ENCODE measurements at regions not wholly inside any gene's neighbourhood (a gene's known extent, or its start where the extent isn't known, plus 50 kb on each side); places are given as distances from the start of the nearest gene placed in this dataset.

- peaks cover 51% of the 10 kb centered on the region for H3K27me3 ChIP-seq (ENCODE audit: low read depth, low read length)
- no peak overlapping the region for H2AFZ ChIP-seq (ENCODE audit: low read depth, low read length)
- no peaks in the 10 kb centered on the region for H3K4me1 ChIP-seq (ENCODE audit: low read length)
Observed at GRCh38 chr11:45590743-45591142, 74.7 kb downstream of the CHST1 start.

GRCh38 chr11:45585205-45585604, 80.2 kb downstream of the CHST1 start:
- Histone ChIP-seq H2AFZ (ENCODE audit: low read depth, low read length) (no peak overlapping the region), H3K4me2 (ENCODE audit: low read length) (no peak overlapping the region), H3K27me3 (ENCODE audit: low read depth, low read length) (peaks cover 56% of the 10 kb centered on the region), H3K36me3 (replicated peaks; ENCODE audit: low read depth, low read length) (no peaks in the 10 kb centered on the region), H3K4me3 (ENCODE audit: low read length) (no peak overlapping the region), H3K9me3 (ENCODE audit: insufficient read depth, low read length) (no peaks in the 10 kb centered on the region), H4K20me1 (ENCODE audit: insufficient read depth, low read length) (peaks cover 3% of the 10 kb centered on the region; the same call in 1 of the 2 replicates), H3K4me1 (ENCODE audit: low read length) (no peaks in the 10 kb centered on the region), H3K9ac (ENCODE audit: low read length) (no peak overlapping the region), H3K27ac (ENCODE audit: low read length) (no peak overlapping the region), H3K79me2 (ENCODE audit: low read length) (no peaks in the 10 kb centered on the region)
- TF ChIP-seq, protein P1, sequence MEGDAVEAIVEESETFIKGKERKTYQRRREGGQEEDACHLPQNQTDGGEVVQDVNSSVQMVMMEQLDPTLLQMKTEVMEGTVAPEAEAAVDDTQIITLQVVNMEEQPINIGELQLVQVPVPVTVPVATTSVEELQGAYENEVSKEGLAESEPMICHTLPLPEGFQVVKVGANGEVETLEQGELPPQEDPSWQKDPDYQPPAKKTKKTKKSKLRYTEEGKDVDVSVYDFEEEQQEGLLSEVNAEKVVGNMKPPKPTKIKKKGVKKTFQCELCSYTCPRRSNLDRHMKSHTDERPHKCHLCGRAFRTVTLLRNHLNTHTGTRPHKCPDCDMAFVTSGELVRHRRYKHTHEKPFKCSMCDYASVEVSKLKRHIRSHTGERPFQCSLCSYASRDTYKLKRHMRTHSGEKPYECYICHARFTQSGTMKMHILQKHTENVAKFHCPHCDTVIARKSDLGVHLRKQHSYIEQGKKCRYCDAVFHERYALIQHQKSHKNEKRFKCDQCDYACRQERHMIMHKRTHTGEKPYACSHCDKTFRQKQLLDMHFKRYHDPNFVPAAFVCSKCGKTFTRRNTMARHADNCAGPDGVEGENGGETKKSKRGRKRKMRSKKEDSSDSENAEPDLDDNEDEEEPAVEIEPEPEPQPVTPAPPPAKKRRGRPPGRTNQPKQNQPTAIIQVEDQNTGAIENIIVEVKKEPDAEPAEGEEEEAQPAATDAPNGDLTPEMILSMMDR (IDR thresholded peaks at IDR 0.05; ENCODE audit: low read depth, low read length): no peak
- no peak for TF ChIP-seq EZH2phosphoT487 (IDR thresholded peaks at IDR 0.05; ENCODE audit: low read depth)

More at GRCh38 chr11:45590743-45591142, 74.7 kb downstream of the CHST1 start:
- H3K9ac ChIP-seq (ENCODE audit: low read length): no peak overlapping the region
- H3K36me3 ChIP-seq (replicated peaks; ENCODE audit: low read depth, low read length): no peaks in the 10 kb centered on the region
- H3K4me3 ChIP-seq (ENCODE audit: low read length): no peak overlapping the region
- H3K27ac ChIP-seq (ENCODE audit: low read length): no peak overlapping the region
- H3K79me2 ChIP-seq (ENCODE audit: low read length): no peaks in the 10 kb centered on the region
- TF ChIP-seq, protein P1 (IDR thresholded peaks at IDR 0.05; ENCODE audit: low read depth, low read length): no peak
- TF ChIP-seq EZH2phosphoT487 (IDR thresholded peaks at IDR 0.05; ENCODE audit: low read depth): no peak
- no peak overlapping the region for H3K4me2 ChIP-seq (ENCODE audit: low read length)
- no peaks in the 10 kb centered on the region for H4K20me1 ChIP-seq (ENCODE audit: insufficient read depth, low read length)
- H3K9me3 ChIP-seq (ENCODE audit: insufficient read depth, low read length): no peaks in the 10 kb centered on the region

DNA sequence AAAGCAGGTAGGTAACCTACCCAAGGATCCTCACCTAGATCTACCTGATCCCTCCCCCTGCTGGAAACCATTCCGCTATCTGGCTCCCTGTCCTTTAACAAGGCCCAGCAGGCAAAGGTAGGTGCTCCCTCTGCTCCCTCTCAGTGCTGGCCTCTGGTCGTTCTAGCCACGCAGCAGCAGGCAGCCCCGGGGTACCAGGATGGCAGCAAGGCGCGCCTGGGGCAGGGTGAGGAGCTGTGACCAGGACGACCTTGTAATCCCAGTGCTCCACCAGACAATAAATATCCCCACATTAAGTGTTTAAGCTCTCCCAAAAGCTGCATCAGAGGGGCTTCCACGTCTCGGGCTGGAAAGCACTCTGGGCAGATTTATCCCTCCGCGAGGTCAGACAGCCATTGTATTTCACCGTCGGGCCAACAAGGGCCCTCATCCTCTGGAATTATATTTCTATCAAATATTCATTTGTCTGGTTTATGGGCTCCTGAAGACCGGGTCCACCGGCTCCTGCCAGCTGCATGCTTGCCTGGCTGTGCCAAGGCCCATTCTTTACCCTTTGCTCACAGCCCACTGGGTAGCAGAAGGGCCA, 81.3 kb downstream of the CHST1 start:
- no peaks in the 10 kb centered on the region for H3K36me3 ChIP-seq (replicated peaks; ENCODE audit: low read depth, low read length)
- no peaks in the 10 kb centered on the region for H3K79me2 ChIP-seq (ENCODE audit: low read length)
- peaks cover 61% of the 10 kb centered on the region for H3K27me3 ChIP-seq (ENCODE audit: low read depth, low read length)
- H3K9me3 ChIP-seq (ENCODE audit: insufficient read depth, low read length): no peaks in the 10 kb centered on the region
- no peak overlapping the region for H3K4me2 ChIP-seq (ENCODE audit: low read length)
- no peak overlapping the region for H3K9ac ChIP-seq (ENCODE audit: low read length)
- TF ChIP-seq, protein P1 (IDR thresholded peaks at IDR 0.05; ENCODE audit: low read depth, low read length): no peak
- TF ChIP-seq EZH2phosphoT487 (IDR thresholded peaks at IDR 0.05; ENCODE audit: low read depth): no peak
- no peak overlapping the region for H2AFZ ChIP-seq (ENCODE audit: low read depth, low read length)
- H3K4me1 ChIP-seq (ENCODE audit: low read length): no peaks in the 10 kb centered on the region
- no peak overlapping the region for H3K27ac ChIP-seq (ENCODE audit: low read length)
- no peak overlapping the region for H3K4me3 ChIP-seq (ENCODE audit: low read length)
- H4K20me1 ChIP-seq (ENCODE audit: insufficient read depth, low read length): peaks cover 3% of the 10 kb centered on the region; the same call in 1 of the 2 replicates

GRCh38 chr11:45580399-45580798, 85.0 kb downstream of the CHST1 start:
- Histone ChIP-seq H3K79me2 (ENCODE audit: low read length) (no peaks in the 10 kb centered on the region), H3K4me2 (ENCODE audit: low read length) (no peak overlapping the region), H4K20me1 (ENCODE audit: insufficient read depth, low read length) (peaks cover 3% of the 10 kb centered on the region; the same call in 1 of the 2 replicates), H3K9me3 (ENCODE audit: insufficient read depth, low read length) (no peaks in the 10 kb centered on the region), H3K9ac (ENCODE audit: low read length) (no peak overlapping the region), H3K27me3 (ENCODE audit: low read depth, low read length) (peaks cover 52% of the 10 kb centered on the region), H3K4me3 (ENCODE audit: low read length) (no peak overlapping the region), H2AFZ (ENCODE audit: low read depth, low read length) (no peak overlapping the region), H3K36me3 (replicated peaks; ENCODE audit: low read depth, low read length) (no peaks in the 10 kb centered on the region), H3K4me1 (ENCODE audit: low read length) (no peaks in the 10 kb centered on the region), H3K27ac (ENCODE audit: low read length) (no peak overlapping the region)
- no peak for TF ChIP-seq EZH2phosphoT487 (IDR thresholded peaks at IDR 0.05; ENCODE audit: low read depth)
- TF ChIP-seq, protein P1 (IDR thresholded peaks at IDR 0.05; ENCODE audit: low read depth, low read length): no peak

All from OCI-LY3 (cell line).